Spinal cord (tissue), 9 donors: ENCODE measurements at regions not wholly inside any gene's neighbourhood (a gene's known extent, or its start where the extent isn't known, plus 50 kb on each side); places are given as distances from the start of the nearest gene placed in this dataset.

Experiments
- DNase-seq, 6 donors: peaks; one replicate each; pipeline versions ENCODE4 v3.0.0 to v3.0.0-alpha.2; 2013 to 2015; ENCODE audit warnings: low spot score in 6 of 6, low read depth in 4 of 6
- H3K27ac ChIP-seq: one replicate; pipeline ENCODE4 v1.5.1; 2013; ENCODE audit warnings: low read depth, low read length, control low read depth
- H3K27me3 ChIP-seq: one replicate; pipeline ENCODE4 v1.6.1; 2013; ENCODE audit warnings: low read length; ENCODE audit not compliant: control insufficient read depth, insufficient read depth
- H3K36me3 ChIP-seq: one replicate; pipeline ENCODE4 v1.6.1; 2013; ENCODE audit warnings: low read length; ENCODE audit not compliant: control insufficient read depth, insufficient read depth
- H3K4me1 ChIP-seq: one replicate; pipeline ENCODE4 v1.6.1; 2013; ENCODE audit warnings: low read length; ENCODE audit not compliant: control insufficient read depth, insufficient read depth
- H3K4me3 ChIP-seq: one replicate; pipeline ENCODE4 v1.5.1; 2013; ENCODE audit warnings: low read depth, low read length, control low read depth
- H3K9me3 ChIP-seq: one replicate; pipeline ENCODE4 v1.6.1; 2013; ENCODE audit warnings: low read length; ENCODE audit not compliant: control insufficient read depth, insufficient read depth
- WGBS: methylation state at CpG from one replicate; pipeline ENCODE4 v1.1.5; 2013; ENCODE audit warnings: missing lambda C conversion rate; ENCODE audit not compliant: insufficient coverage; 5-methylcytosine and 5-hydroxymethylcytosine counted together
- donor health status: healthy.

- Histone ChIP-seq H3K4me3 (no peak overlapping the region), H3K36me3 (no peaks in the 10 kb centered on the region), H3K4me1 (no peaks in the 10 kb centered on the region), H3K27me3 (no peaks in the 10 kb centered on the region), H3K9me3 (no peaks in the 10 kb centered on the region), H3K27ac (no peak overlapping the region)
- no CpG with 5 or more reads among the region's 2 CpGs for WGBS
- DNase-seq, result no peak
Observed at GRCh38 chr5:104218200-104218599, 655.6 kb upstream of the NUDT12 start.

GRCh38 chr5:104213216-104213615 is 650.6 kb upstream of the NUDT12 start:
- DNase-seq, result no peak
- no CpG with 5 or more reads among the region's 3 CpGs for WGBS
- no peak overlapping the region for H3K27ac ChIP-seq
- H3K4me1 ChIP-seq, result no peaks in the 10 kb centered on the region
- H3K4me3 ChIP-seq, result no peak overlapping the region
- H3K27me3 ChIP-seq, result no peaks in the 10 kb centered on the region
- no peaks in the 10 kb centered on the region for H3K36me3 ChIP-seq
- no peaks in the 10 kb centered on the region for H3K9me3 ChIP-seq

GRCh38 chr5:104199771-104200170 is 637.2 kb upstream of the NUDT12 start:
- Histone ChIP-seq H3K4me3 (no peak overlapping the region), H3K27me3 (no peaks in the 10 kb centered on the region), H3K36me3 (no peaks in the 10 kb centered on the region), H3K4me1 (no peaks in the 10 kb centered on the region), H3K27ac (no peak overlapping the region), H3K9me3 (no peaks in the 10 kb centered on the region)
- WGBS, result 80% methylated on average over 1 of the region's 3 CpGs
- DNase-seq, result no peak

- WGBS, result no CpG with 5 or more reads among the region's 1 CpG
- no peaks in the 10 kb centered on the region for H3K27me3 ChIP-seq
- no peak overlapping the region for H3K4me3 ChIP-seq
- no peaks in the 10 kb centered on the region for H3K9me3 ChIP-seq
- DNase-seq, result no peak
- no peaks in the 10 kb centered on the region for H3K36me3 ChIP-seq
- no peak overlapping the region for H3K27ac ChIP-seq
- H3K4me1 ChIP-seq, result no peaks in the 10 kb centered on the region
Observed at GRCh38 chr5:104198156-104198555, 635.6 kb upstream of the NUDT12 start.

- no peak overlapping the region for H3K27ac ChIP-seq
- H3K4me3 ChIP-seq, result no peak overlapping the region
- no peaks in the 10 kb centered on the region for H3K36me3 ChIP-seq
- no peaks in the 10 kb centered on the region for H3K4me1 ChIP-seq
- DNase-seq, result no peak
- H3K27me3 ChIP-seq, result no peaks in the 10 kb centered on the region
- peaks cover 9% of the 10 kb centered on the region for H3K9me3 ChIP-seq
- WGBS, result no CpG with 5 or more reads among the region's 2 CpGs
Observed at GRCh38 chr5:104189909-104190308, 627.3 kb upstream of the NUDT12 start.

GRCh38 chr5:104189031-104189430 is 626.4 kb upstream of the NUDT12 start:
- Histone ChIP-seq H3K36me3 (no peaks in the 10 kb centered on the region), H3K27me3 (no peaks in the 10 kb centered on the region), H3K4me1 (no peaks in the 10 kb centered on the region), H3K4me3 (no peak overlapping the region), H3K27ac (no peak overlapping the region), H3K9me3 (peaks cover 9% of the 10 kb centered on the region)
- DNase-seq, result no peak
- 100% methylated on average over 2 of the region's 4 CpGs for WGBS

GRCh38 chr5:104187656-104188055 is 625.1 kb upstream of the NUDT12 start:
- H3K4me1 ChIP-seq, result no peaks in the 10 kb centered on the region
- H3K36me3 ChIP-seq, result no peaks in the 10 kb centered on the region
- H3K27me3 ChIP-seq, result no peaks in the 10 kb centered on the region
- no peak overlapping the region for H3K4me3 ChIP-seq
- 100% methylated on average over 2 of the region's 2 CpGs for WGBS
- H3K9me3 ChIP-seq, result peaks cover 9% of the 10 kb centered on the region
- DNase-seq, result no peak
- no peak overlapping the region for H3K27ac ChIP-seq

- H3K27me3 ChIP-seq, result no peaks in the 10 kb centered on the region
- 79% methylated on average over 2 of the region's 4 CpGs for WGBS
Observed at GRCh38 chr5:104186510-104186909, 623.9 kb upstream of the NUDT12 start.

GRCh38 chr5:104186100-104186499 is 623.5 kb upstream of the NUDT12 start:
- Histone ChIP-seq H3K4me1 (no peaks in the 10 kb centered on the region), H3K36me3 (no peaks in the 10 kb centered on the region), H3K27me3 (no peaks in the 10 kb centered on the region), H3K9me3 (peaks cover 10% of the 10 kb centered on the region), H3K4me3 (no peak overlapping the region), H3K27ac (no peak overlapping the region)
- peak in 1 of 6 donors; percentile 7 for DNase-seq
- WGBS, result 94% methylated on average over 3 of the region's 7 CpGs

More at GRCh38 chr5:104186510-104186909, 623.9 kb upstream of the NUDT12 start:
- peaks cover 10% of the 10 kb centered on the region for H3K9me3 ChIP-seq
- H3K27ac ChIP-seq, result no peak overlapping the region
- no peak overlapping the region for H3K4me3 ChIP-seq
- H3K4me1 ChIP-seq, result no peaks in the 10 kb centered on the region
- no peaks in the 10 kb centered on the region for H3K36me3 ChIP-seq
- DNase-seq, result no peak

- no peak overlapping the region for H3K27ac ChIP-seq
- H3K9me3 ChIP-seq, result peaks cover 22% of the 10 kb centered on the region
- no peaks in the 10 kb centered on the region for H3K36me3 ChIP-seq
- H3K27me3 ChIP-seq, result no peaks in the 10 kb centered on the region
- H3K4me3 ChIP-seq, result no peak overlapping the region
- no CpG with 5 or more reads among the region's 3 CpGs for WGBS
- no peaks in the 10 kb centered on the region for H3K4me1 ChIP-seq
- no peak for DNase-seq
Observed at GRCh38 chr5:104184264-104184663, 621.7 kb upstream of the NUDT12 start.
